GM12878 (cell line): ENCODE measurements at regions not wholly inside any gene's neighbourhood (a gene's known extent, or its start where the extent isn't known, plus 50 kb on each side); places are given as distances from the start of the nearest gene placed in this dataset.

ENCODE experiments used
- ATF2 ChIP-seq: IDR thresholded peaks from 2 replicates; pipeline ENCODE4 v1.6.1; 2012; ENCODE audit warnings: low read length, inconsistent platforms
- BACH1 ChIP-seq: fragments of 450-650 bp; IDR thresholded peaks from 2 replicates; pipeline ENCODE4 v1.6.1; 2017; ENCODE audit warnings: mild to moderate bottlenecking, borderline replicate concordance
- CEBPZ ChIP-seq: fragments of 150-350 bp; IDR thresholded peaks from 2 replicates; pipeline ENCODE4 v1.6.1; 2016; ENCODE audit warnings: low read depth, low read length
- MYC ChIP-seq: IDR thresholded peaks from 2 replicates; pipeline ENCODE4 v1.6.1; 2011; ENCODE audit warnings: mild to moderate bottlenecking, low read length, moderate library complexity, inconsistent platforms; ENCODE audit not compliant: insufficient read depth, insufficient replicate concordance, insufficient read length, severe bottlenecking
- RELA ChIP-seq: fragments of 450-650 bp; IDR thresholded peaks from 2 replicates; pipeline ENCODE4 v1.8.0; 2014; ENCODE audit warnings: borderline replicate concordance; ENCODE audit not compliant: partially characterized antibody
- ZSCAN29 ChIP-seq: fragments of 450-650 bp; IDR thresholded peaks from 2 replicates; pipeline ENCODE4 v1.6.1; 2017; ENCODE audit warnings: mild to moderate bottlenecking, moderate library complexity
- TF ChIP-seq, protein P1 (sequence below): fragments of 450-650 bp; IDR thresholded peaks from 2 replicates; pipeline ENCODE4 v1.6.1; 2018; ENCODE audit warnings: mild to moderate bottlenecking, low read depth, moderate library complexity; ENCODE audit not compliant: partially characterized antibody

GRCh38 chr3:181105646-181106045 is 116.1 kb upstream of the DNAJC19 start (continued):
- TF ChIP-seq, protein P1, sequence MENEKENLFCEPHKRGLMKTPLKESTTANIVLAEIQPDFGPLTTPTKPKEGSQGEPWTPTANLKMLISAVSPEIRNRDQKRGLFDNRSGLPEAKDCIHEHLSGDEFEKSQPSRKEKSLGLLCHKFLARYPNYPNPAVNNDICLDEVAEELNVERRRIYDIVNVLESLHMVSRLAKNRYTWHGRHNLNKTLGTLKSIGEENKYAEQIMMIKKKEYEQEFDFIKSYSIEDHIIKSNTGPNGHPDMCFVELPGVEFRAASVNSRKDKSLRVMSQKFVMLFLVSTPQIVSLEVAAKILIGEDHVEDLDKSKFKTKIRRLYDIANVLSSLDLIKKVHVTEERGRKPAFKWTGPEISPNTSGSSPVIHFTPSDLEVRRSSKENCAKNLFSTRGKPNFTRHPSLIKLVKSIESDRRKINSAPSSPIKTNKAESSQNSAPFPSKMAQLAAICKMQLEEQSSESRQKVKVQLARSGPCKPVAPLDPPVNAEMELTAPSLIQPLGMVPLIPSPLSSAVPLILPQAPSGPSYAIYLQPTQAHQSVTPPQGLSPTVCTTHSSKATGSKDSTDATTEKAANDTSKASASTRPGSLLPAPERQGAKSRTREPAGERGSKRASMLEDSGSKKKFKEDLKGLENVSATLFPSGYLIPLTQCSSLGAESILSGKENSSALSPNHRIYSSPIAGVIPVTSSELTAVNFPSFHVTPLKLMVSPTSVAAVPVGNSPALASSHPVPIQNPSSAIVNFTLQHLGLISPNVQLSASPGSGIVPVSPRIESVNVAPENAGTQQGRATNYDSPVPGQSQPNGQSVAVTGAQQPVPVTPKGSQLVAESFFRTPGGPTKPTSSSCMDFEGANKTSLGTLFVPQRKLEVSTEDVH, result no peak
- TF ChIP-seq MYC (no peak), RELA (no peak), CEBPZ (no peak), BACH1 (no peak), ATF2 (no peak), ZSCAN29 (no peak)
